Parathyroid adenoma (tissue), 2 donors: ENCODE measurements at regions not wholly inside any gene's neighbourhood (a gene's known extent, or its start where the extent isn't known, plus 50 kb on each side); places are given as distances from the start of the nearest gene placed in this dataset.

Experiments used
- H2AFZ ChIP-seq: fragments of 300-600 bp; sonication (generic); one replicate; pipeline ENCODE4 v1.7.0; 2017; ENCODE audit warnings: antibody characterized with exemption, mild to moderate bottlenecking
- H3K27ac ChIP-seq: fragments of 300-600 bp; sonication (generic); one replicate; pipeline ENCODE4 v1.7.0; 2017
- H3K27me3 ChIP-seq: fragments of 300-600 bp; sonication (generic); one replicate; pipeline ENCODE4 v1.7.0; 2017; ENCODE audit warnings: low read length; ENCODE audit not compliant: control insufficient read depth, insufficient read depth
- H3K36me3 ChIP-seq: fragments of 300-600 bp; sonication (generic); one replicate; pipeline ENCODE4 v1.7.0; 2017; ENCODE audit warnings: low read length; ENCODE audit not compliant: control insufficient read depth, insufficient read depth
- H3K4me1 ChIP-seq: fragments of 300-600 bp; sonication (generic); one replicate; pipeline ENCODE4 v1.7.0; 2017; ENCODE audit warnings: control low read depth
- H3K4me2 ChIP-seq: fragments of 300-600 bp; sonication (generic); one replicate; pipeline ENCODE4 v1.7.0; 2017; ENCODE audit warnings: low read length
- H3K4me3 ChIP-seq: fragments of 300-600 bp; sonication (generic); one replicate; pipeline ENCODE4 v1.7.0; 2017; ENCODE audit warnings: low read depth, low read length
- H3K79me2 ChIP-seq: fragments of 300-600 bp; sonication (generic); one replicate; pipeline ENCODE4 v1.7.0; 2017; ENCODE audit warnings: control low read depth
- H3K9ac ChIP-seq: fragments of 300-600 bp; sonication (generic); one replicate; pipeline ENCODE4 v1.7.0; 2017; ENCODE audit warnings: mild to moderate bottlenecking
- H3K9me3 ChIP-seq: fragments of 300-600 bp; sonication (generic); one replicate; pipeline ENCODE4 v1.7.0; 2017; ENCODE audit warnings: low read length; ENCODE audit not compliant: control insufficient read depth
- CTCF ChIP-seq: fragments of 300-600 bp; sonication (generic); IDR thresholded peaks from one replicate; pipeline ENCODE4 v1.7.0; 2017; ENCODE audit warnings: antibody characterized with exemption, mild to moderate bottlenecking
- donor health status: primary hyperparathyroidism.

DNA sequence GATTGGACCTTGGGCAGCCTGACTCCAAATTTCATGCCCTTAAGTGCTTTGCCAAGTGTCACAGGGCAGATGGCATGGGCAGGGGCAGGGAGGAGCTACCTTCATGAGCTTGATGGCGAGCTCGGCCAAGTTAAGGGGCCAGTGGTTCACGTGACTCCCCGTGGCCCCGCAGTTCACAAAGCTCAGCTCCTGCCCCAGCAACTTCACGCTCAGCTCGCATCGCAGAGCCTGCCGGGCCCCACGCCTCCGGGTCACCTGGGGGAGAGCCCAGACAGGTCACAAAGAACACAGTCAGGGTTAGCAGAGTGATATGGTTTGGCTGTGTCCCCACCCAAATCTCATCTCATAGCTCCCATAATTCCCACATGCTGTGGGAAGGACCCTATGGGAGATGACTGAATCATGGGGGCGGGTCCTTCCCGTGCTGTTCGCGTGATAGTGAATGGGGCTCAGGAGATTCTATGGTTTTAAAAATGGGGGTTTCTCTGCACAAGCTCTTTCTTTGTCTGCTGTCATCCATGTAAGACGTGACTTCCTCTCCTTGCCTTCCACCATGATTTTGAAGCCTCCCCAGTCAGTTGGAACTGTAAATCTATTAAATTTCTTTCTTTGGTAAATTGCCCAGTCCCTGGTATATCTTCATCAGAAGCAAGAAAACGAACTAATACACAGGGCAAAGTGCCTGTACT is 108.1 kb downstream of the LITAF start:
- Histone ChIP-seq H3K27ac (no peak overlapping the region), H3K4me1 (no peaks in the 10 kb centered on the region), H3K9ac (no peak overlapping the region), H3K9me3 (no peaks in the 10 kb centered on the region), H2AFZ (no peak overlapping the region), H3K4me3 (no peak overlapping the region), H3K36me3 (no peaks in the 10 kb centered on the region), H3K27me3 (no peaks in the 10 kb centered on the region), H3K79me2 (no peaks in the 10 kb centered on the region), H3K4me2 (no peak overlapping the region)
- no peak for TF ChIP-seq CTCF

DNA sequence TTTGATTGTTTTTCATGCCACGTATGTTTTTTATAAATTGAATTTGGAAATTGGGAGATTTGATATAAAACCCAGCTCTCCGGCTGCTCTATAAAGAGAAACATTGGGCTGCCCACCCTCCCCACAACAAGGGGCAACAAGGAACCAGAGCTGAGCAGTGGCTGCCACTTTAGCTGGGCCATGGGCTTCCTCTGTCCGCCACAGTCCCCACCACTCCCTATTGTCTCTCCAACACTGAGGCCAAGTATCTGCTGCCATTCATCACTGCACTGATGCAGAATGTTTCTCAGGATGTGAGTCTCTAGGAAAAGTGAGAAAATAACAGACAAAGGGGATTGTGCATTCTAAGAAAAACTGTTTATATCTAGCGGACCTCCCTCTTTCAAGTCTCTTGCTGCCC is 106.8 kb downstream of the LITAF start:
- TF ChIP-seq CTCF, result no peak
- Histone ChIP-seq H3K27me3 (no peaks in the 10 kb centered on the region), H3K4me1 (no peaks in the 10 kb centered on the region), H3K9ac (no peak overlapping the region), H2AFZ (no peak overlapping the region), H3K27ac (no peak overlapping the region), H3K36me3 (no peaks in the 10 kb centered on the region), H3K4me3 (no peak overlapping the region), H3K79me2 (no peaks in the 10 kb centered on the region), H3K4me2 (no peak overlapping the region), H3K9me3 (no peaks in the 10 kb centered on the region)

GRCh38 chr16:11480634-11481033 is 106.1 kb downstream of the LITAF start:
- H3K4me3 ChIP-seq, result no peak overlapping the region
- H2AFZ ChIP-seq, result no peak overlapping the region
- H3K4me1 ChIP-seq, result no peaks in the 10 kb centered on the region
- no peak overlapping the region for H3K4me2 ChIP-seq
- no peaks in the 10 kb centered on the region for H3K79me2 ChIP-seq
- no peaks in the 10 kb centered on the region for H3K36me3 ChIP-seq
- H3K27me3 ChIP-seq, result no peaks in the 10 kb centered on the region
- no peak for TF ChIP-seq CTCF
- no peak overlapping the region for H3K27ac ChIP-seq
- no peak overlapping the region for H3K9ac ChIP-seq
- H3K9me3 ChIP-seq, result no peaks in the 10 kb centered on the region

- Histone ChIP-seq H3K4me1 (no peaks in the 10 kb centered on the region), H3K4me3 (no peak overlapping the region), H3K36me3 (no peaks in the 10 kb centered on the region), H3K27me3 (no peaks in the 10 kb centered on the region), H3K27ac (no peak overlapping the region), H3K79me2 (no peaks in the 10 kb centered on the region), H3K4me2 (no peak overlapping the region), H2AFZ (no peak overlapping the region), H3K9ac (no peak overlapping the region), H3K9me3 (no peaks in the 10 kb centered on the region)
- no peak for TF ChIP-seq CTCF
Observed at GRCh38 chr16:11481987-11482386, 104.7 kb downstream of the LITAF start.
